ENCODE measurements at regions not wholly inside any gene's neighbourhood (a gene's known extent, or its start where the extent isn't known, plus 50 kb on each side); places are given as distances from the start of the nearest gene placed in this dataset.

DNA sequence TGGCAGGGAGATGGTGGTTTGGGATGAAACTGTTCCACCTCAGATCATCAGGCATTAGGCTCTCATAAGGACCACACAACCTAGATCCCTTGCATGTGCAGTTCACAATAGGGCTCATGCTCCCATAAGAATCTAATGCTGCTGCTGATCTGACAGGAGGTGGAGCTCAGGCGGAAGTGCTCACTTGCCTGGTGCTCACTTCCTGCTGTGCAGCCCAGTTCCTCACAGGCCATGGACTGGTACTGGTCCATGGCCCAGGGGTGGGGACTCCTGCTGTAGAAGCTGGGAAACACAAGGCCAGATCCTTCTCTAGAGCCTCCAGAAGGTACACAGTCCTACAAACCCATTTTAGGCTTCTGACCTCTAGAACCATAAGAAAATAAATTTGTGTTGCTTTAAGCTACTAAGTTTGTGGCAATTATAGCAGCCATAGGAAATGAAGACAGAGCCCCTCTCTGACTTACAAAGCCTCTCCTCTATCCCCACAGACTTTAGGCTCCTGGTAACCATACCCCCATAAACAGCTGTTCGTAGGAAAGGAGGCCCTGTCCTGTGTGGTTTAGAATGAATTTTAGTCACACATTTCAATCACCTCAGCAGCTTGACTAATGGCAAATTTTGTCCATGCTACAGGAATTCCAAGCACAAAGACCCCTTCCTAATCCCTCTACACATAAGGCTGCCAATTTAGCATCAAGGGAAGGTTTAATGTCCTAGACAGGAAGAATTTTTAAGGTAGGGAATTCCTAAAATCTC is 206.1 kb upstream of the PHYHIPL start:
- no peak for TF ChIP-seq POLR2AphosphoS5 (IDR thresholded peaks at IDR 0.05; ENCODE audit: low read length)
- no peak for TF ChIP-seq EP300 (IDR thresholded peaks at IDR 0.05; ENCODE audit: borderline replicate concordance in 1 of 2, control insufficient read depth in 1 of 2, low read depth in 2 of 2, low read length in 2 of 2)
- TF ChIP-seq RBBP5 (conservative IDR thresholded peaks at IDR 0.05): no peak
- no peak for TF ChIP-seq ZNF592 (IDR thresholded peaks at IDR 0.05)
- TF ChIP-seq ATF3 (IDR thresholded peaks at IDR 0.05; ENCODE audit: borderline replicate concordance, extremely low read depth, low read depth, low read length): no peak
- no peak for TF ChIP-seq ZNF274 (IDR thresholded peaks at IDR 0.05; ENCODE audit: insufficient read depth, insufficient read length)
- TF ChIP-seq CHD2 (IDR thresholded peaks at IDR 0.05; ENCODE audit: borderline replicate concordance, low read depth, low read length): no peak
- TF ChIP-seq, protein P1, sequence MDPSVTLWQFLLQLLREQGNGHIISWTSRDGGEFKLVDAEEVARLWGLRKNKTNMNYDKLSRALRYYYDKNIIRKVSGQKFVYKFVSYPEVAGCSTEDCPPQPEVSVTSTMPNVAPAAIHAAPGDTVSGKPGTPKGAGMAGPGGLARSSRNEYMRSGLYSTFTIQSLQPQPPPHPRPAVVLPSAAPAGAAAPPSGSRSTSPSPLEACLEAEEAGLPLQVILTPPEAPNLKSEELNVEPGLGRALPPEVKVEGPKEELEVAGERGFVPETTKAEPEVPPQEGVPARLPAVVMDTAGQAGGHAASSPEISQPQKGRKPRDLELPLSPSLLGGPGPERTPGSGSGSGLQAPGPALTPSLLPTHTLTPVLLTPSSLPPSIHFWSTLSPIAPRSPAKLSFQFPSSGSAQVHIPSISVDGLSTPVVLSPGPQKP (IDR thresholded peaks at IDR 0.05; ENCODE audit: low read depth, low read length): no peak

All from GM12878 (cell line).